NB4 (cell line): ENCODE measurements at regions not wholly inside any gene's neighbourhood (a gene's known extent, or its start where the extent isn't known, plus 50 kb on each side); places are given as distances from the start of the nearest gene placed in this dataset.
"Not testable (repeated sequence)": the region's sequence is repeated elsewhere in the genome, so short reads cannot be mapped to it uniquely, and the experiment has no call there.

ENCODE experiments used
- MYC ChIP-seq: IDR thresholded peaks from 2 replicates; pipeline ENCODE4 v1.6.1; 2011; ENCODE audit warnings: low read depth, low read length
- POLR2A ChIP-seq: IDR thresholded peaks from 2 replicates; pipeline ENCODE4 v1.6.1; 2011; ENCODE audit warnings: mild to moderate bottlenecking; ENCODE audit not compliant: insufficient read length; ENCODE audit errors: extremely low read depth
- TF ChIP-seq, protein P1 (sequence below): IDR thresholded peaks from one replicate; pipeline ENCODE4 v1.5.1; 2012; ENCODE audit warnings: low read depth, low read length

DNA sequence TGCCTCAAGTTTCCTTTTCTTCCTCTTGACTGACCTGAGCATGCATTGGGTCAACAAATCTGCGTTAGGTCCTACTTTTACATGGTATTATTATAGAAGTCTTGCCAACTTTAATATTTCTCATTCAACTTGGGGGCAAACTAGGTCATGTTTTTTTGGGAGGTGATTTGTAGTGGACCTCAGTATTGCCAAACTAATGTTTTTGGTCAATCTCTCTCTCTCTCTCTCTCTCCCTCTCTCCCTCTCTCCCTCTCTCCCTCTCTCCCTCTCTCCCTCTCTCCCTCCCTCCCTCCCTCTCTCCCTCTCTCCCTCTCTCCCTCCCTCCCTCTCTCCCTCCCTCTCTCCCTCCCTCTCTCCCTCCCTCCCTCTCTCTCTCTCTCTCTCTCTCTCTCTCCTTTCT, 848.9 kb downstream of the MCTP2 start:
- TF ChIP-seq, protein P1, sequence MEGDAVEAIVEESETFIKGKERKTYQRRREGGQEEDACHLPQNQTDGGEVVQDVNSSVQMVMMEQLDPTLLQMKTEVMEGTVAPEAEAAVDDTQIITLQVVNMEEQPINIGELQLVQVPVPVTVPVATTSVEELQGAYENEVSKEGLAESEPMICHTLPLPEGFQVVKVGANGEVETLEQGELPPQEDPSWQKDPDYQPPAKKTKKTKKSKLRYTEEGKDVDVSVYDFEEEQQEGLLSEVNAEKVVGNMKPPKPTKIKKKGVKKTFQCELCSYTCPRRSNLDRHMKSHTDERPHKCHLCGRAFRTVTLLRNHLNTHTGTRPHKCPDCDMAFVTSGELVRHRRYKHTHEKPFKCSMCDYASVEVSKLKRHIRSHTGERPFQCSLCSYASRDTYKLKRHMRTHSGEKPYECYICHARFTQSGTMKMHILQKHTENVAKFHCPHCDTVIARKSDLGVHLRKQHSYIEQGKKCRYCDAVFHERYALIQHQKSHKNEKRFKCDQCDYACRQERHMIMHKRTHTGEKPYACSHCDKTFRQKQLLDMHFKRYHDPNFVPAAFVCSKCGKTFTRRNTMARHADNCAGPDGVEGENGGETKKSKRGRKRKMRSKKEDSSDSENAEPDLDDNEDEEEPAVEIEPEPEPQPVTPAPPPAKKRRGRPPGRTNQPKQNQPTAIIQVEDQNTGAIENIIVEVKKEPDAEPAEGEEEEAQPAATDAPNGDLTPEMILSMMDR: not testable (repeated sequence)
- not testable (repeated sequence) for TF ChIP-seq POLR2A, MYC
